Endothelial cell of umbilical vein (primary cell): ENCODE measurements at regions not wholly inside any gene's neighbourhood (a gene's known extent, or its start where the extent isn't known, plus 50 kb on each side); places are given as distances from the start of the nearest gene placed in this dataset.

Experiments
- CTCF ChIP-seq, 2 donors: IDR thresholded peaks; 1 replicate in 1 of 2; 2 replicates in 1 of 2; pipeline ENCODE4 v1.5.1; 2011; ENCODE audit warnings: low read length in 2 of 2, mild to moderate bottlenecking in 2 of 2, moderate library complexity in 2 of 2, control low read depth in 1 of 2, inconsistent platforms in 1 of 2, low read depth in 1 of 2; ENCODE audit not compliant: insufficient read depth in 1 of 2; ENCODE audit errors: extremely low read depth in 1 of 2
- EZH2 ChIP-seq: IDR thresholded peaks from 2 replicates; pipeline ENCODE4 v1.6.1; 2012; ENCODE audit warnings: borderline replicate concordance, low read depth, mild to moderate bottlenecking, moderate library complexity, low read length, inconsistent platforms; ENCODE audit not compliant: severe bottlenecking
- JUN ChIP-seq: IDR thresholded peaks from 2 replicates; pipeline ENCODE4 v1.6.1; 2011; ENCODE audit warnings: borderline replicate concordance, low read depth; ENCODE audit not compliant: insufficient read length, insufficient read depth
- POLR2A ChIP-seq: IDR thresholded peaks from 2 replicates; pipeline ENCODE4 v1.6.1; 2012; ENCODE audit warnings: low read depth, mild to moderate bottlenecking, control low read depth, low read length
- POLR2AphosphoS5 ChIP-seq: IDR thresholded peaks from 2 replicates; pipeline ENCODE4 v1.6.1; 2012; ENCODE audit warnings: low read depth, mild to moderate bottlenecking, control low read depth, low read length, moderate library complexity; ENCODE audit not compliant: insufficient read depth

- TF ChIP-seq CTCF (IDR thresholded peaks at IDR 0.05; ENCODE audit: extremely low read depth in 1 of 2, insufficient read depth in 1 of 2, low read depth in 1 of 2, low read length in 2 of 2) (no peak), JUN (no peak), POLR2AphosphoS5 (no peak), EZH2 (no peak), POLR2A (no peak)
Measured at GRCh38 chr9:26500471-26500870, 392.1 kb downstream of the CAAP1 start.
